Brain microvascular endothelial cell (primary cell): ENCODE measurements at regions not wholly inside any gene's neighbourhood (a gene's known extent, or its start where the extent isn't known, plus 50 kb on each side); places are given as distances from the start of the nearest gene placed in this dataset.
A peak's percentile ranks its signal among the peaks of the same experiment; 100 is the strongest.

Experiments used
- DNase-seq: peaks from one replicate; pipeline ENCODE4 v3.0.0-alpha.2; 2020
- H3K27ac ChIP-seq: fragments of 250-450 bp; sonication (Bioruptor Pico); 2 replicates; pipeline ENCODE4 v1.5.1; 2020; ENCODE audit warnings: mild to moderate bottlenecking, moderate library complexity
- H3K27me3 ChIP-seq: fragments of 250-450 bp; sonication (Bioruptor Pico); replicated peaks from 2 replicates; pipeline ENCODE4 v1.5.1; 2020; ENCODE audit warnings: mild to moderate bottlenecking
- H3K36me3 ChIP-seq: fragments of 250-450 bp; sonication (Bioruptor Pico); replicated peaks from 2 replicates; pipeline ENCODE4 v1.5.1; 2020; ENCODE audit warnings: mild to moderate bottlenecking
- H3K4me3 ChIP-seq: 2 replicates; pipeline ENCODE4 v1.5.1; 2011; ENCODE audit warnings: low read depth, mild to moderate bottlenecking, control low read depth, low read length, moderate library complexity
- in situ Hi-C: cut with HindIII; loops from 2 replicates; pipeline ENCODE4 v1.10.0; 2017; ENCODE audit warnings: low sequenced_read_pairs, low pct_ligation_motif_present
- TF ChIP-seq, protein P1 (sequence below): IDR thresholded peaks from 2 replicates; pipeline ENCODE4 v1.5.1; 2011; ENCODE audit warnings: low read depth, mild to moderate bottlenecking, moderate library complexity, low read length, control low read depth, inconsistent platforms; ENCODE audit errors: missing control alignments

GRCh38 chr9:108552459-108553040, 303.2 kb downstream of the ACTL7B start:
- TF ChIP-seq, protein P1, sequence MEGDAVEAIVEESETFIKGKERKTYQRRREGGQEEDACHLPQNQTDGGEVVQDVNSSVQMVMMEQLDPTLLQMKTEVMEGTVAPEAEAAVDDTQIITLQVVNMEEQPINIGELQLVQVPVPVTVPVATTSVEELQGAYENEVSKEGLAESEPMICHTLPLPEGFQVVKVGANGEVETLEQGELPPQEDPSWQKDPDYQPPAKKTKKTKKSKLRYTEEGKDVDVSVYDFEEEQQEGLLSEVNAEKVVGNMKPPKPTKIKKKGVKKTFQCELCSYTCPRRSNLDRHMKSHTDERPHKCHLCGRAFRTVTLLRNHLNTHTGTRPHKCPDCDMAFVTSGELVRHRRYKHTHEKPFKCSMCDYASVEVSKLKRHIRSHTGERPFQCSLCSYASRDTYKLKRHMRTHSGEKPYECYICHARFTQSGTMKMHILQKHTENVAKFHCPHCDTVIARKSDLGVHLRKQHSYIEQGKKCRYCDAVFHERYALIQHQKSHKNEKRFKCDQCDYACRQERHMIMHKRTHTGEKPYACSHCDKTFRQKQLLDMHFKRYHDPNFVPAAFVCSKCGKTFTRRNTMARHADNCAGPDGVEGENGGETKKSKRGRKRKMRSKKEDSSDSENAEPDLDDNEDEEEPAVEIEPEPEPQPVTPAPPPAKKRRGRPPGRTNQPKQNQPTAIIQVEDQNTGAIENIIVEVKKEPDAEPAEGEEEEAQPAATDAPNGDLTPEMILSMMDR = no peak
- in situ Hi-C loops = no loop called here
- H3K36me3 ChIP-seq = no peaks in the 10 kb centered on the region
- H3K4me3 ChIP-seq = no peak overlapping the region
- H3K27ac ChIP-seq = no peak overlapping the region
- DNase-seq = no peak
- H3K27me3 ChIP-seq = no peaks in the 10 kb centered on the region

- Histone ChIP-seq H3K27ac (no peak overlapping the region), H3K4me3 (no peak overlapping the region), H3K36me3 (no peaks in the 10 kb centered on the region), H3K27me3 (no peaks in the 10 kb centered on the region)
- DNase-seq = peak; percentile 91
- TF ChIP-seq, protein P1 = no peak
- in situ Hi-C loops = no loop called here
These were observed 304.6 kb downstream of the ACTL7B start for GRCh38 chr9:108551030-108551841.

GRCh38 chr9:108550106-108550505, 305.7 kb downstream of the ACTL7B start:
- in situ Hi-C loops = no loop called here
- H3K27ac ChIP-seq = no peak overlapping the region

DNA sequence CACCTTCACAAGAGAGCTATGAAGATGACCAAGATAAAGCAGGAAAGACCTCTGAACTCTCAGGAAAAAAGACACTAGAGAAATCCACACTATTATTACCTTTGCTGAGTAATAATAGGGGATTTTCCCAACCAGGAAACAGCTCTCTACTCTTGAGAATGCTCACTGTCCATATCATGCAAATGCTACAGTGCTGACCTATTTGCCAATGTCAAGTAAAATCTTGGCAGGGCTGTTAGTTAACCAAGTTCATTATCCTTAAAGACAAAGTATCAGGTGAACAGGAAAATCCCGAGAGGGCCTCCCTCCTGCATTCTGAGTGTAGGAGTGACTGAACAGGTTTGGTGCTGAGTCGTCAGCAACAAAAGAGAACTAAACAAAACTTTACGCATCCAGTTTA, 306.6 kb downstream of the ACTL7B start:
- no peak overlapping the region for H3K4me3 ChIP-seq
- H3K36me3 ChIP-seq = no peaks in the 10 kb centered on the region
- H3K27ac ChIP-seq = no peak overlapping the region
- in situ Hi-C loops = no loop called here
- no peaks in the 10 kb centered on the region for H3K27me3 ChIP-seq
- no peak for DNase-seq
- TF ChIP-seq, protein P1 = no peak

More at GRCh38 chr9:108550106-108550505, 305.7 kb downstream of the ACTL7B start:
- no peaks in the 10 kb centered on the region for H3K36me3 ChIP-seq
- no peak for DNase-seq
- H3K27me3 ChIP-seq = no peaks in the 10 kb centered on the region
- no peak overlapping the region for H3K4me3 ChIP-seq
- TF ChIP-seq, protein P1 = no peak

DNA sequence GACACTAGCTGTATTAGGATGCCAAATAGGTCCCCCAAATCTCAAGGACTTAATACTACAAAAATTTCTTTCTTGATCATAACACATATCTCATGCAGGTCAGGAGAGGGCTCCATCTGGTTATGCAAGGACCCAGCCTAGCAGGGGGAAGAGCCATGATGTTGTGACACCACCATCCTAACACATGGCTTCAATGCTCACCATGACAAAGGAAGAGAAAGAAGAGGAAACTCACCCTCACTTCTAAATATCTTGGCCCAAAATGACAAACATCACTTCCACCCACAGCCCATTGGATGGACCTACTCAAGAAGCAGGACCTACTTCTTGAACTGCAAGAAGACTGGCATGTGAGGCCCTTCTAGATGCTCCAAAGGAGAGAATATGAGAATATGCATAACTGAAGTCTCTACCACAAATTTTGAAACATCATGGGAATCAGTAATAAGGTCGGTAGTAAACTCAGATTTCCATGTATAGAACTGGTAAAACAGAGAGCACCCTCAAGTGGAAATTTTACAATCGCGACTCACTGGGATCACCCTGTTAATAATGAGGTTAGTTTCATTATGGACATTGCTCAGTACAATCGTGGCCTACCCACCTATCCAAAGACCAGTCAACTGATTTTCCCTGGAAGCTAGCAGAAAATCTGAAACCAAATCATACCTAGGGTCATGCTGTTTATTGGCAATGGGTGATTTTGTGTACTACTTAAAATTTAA, 308.2 kb downstream of the ACTL7B start:
- in situ Hi-C loops = no loop called here
- H3K27ac ChIP-seq = no peak overlapping the region

More for the DNA sequence above, 308.2 kb downstream of the ACTL7B start:
- Histone ChIP-seq H3K27me3 (no peaks in the 10 kb centered on the region), H3K4me3 (no peak overlapping the region), H3K36me3 (no peaks in the 10 kb centered on the region)
- DNase-seq = no peak
- TF ChIP-seq, protein P1 = no peak
